Activated T-cell treated with anti-CD3 and anti-CD28 coated beads, Interleukin-2, amount 50 U/mL, for 72 hours (primary cell): ENCODE measurements at regions not wholly inside any gene's neighbourhood (a gene's known extent, or its start where the extent isn't known, plus 50 kb on each side); places are given as distances from the start of the nearest gene placed in this dataset.
"Not testable (repeated sequence)": the region's sequence is repeated elsewhere in the genome, so short reads cannot be mapped to it uniquely, and the experiment has no call there.

Source experiments
- ATAC-seq, 2 donors: fragments of 150-1000 bp; cut with Tn5 transposase; replicated peaks in 1 of 2; 2 replicates each; pipeline ENCODE4 v1.10.0; 2021; ENCODE audit warnings: moderate library complexity in 2 of 2, mild to moderate bottlenecking in 1 of 2
- DNase-seq, 2 donors: peaks; one replicate each; pipeline ENCODE4 v3.0.0; 2021 to 2022; ENCODE audit warnings: mixed read lengths in 1 of 2
- H3K27ac Mint-ChIP-seq: one replicate; pipeline ENCODE4 v1.8.0; 2022; ENCODE audit warnings: mild to moderate bottlenecking, moderate library complexity, mixed read lengths
- H3K27me3 Mint-ChIP-seq: one replicate; pipeline ENCODE4 v1.8.0; 2022; ENCODE audit warnings: low read depth, mixed read lengths
- H3K36me3 Mint-ChIP-seq, 2 donors: one replicate each; pipeline ENCODE4 v1.8.0; 2022; ENCODE audit warnings: mixed read lengths in 2 of 2, mild to moderate bottlenecking in 1 of 2; ENCODE audit not compliant: insufficient read depth in 2 of 2
- H3K4me1 Mint-ChIP-seq: one replicate; pipeline ENCODE4 v1.8.0; 2022; ENCODE audit warnings: low read depth, mixed read lengths
- H3K4me3 Mint-ChIP-seq, 2 donors: one replicate each; pipeline ENCODE4 v1.8.0; 2022; ENCODE audit warnings: mild to moderate bottlenecking in 2 of 2, mixed read lengths in 2 of 2, moderate library complexity in 2 of 2
- H3K9me3 Mint-ChIP-seq, 2 donors: one replicate each; pipeline ENCODE4 v1.8.0; 2022; ENCODE audit warnings: mixed read lengths in 2 of 2

- no peaks in the 10 kb centered on the region for H3K27me3 Mint-ChIP-seq
- peak overlapping the region; percentile 31 for H3K27ac Mint-ChIP-seq
- H3K4me3 Mint-ChIP-seq, result peak overlapping the region; percentile 91 to 94
- no peaks in the 10 kb centered on the region for H3K9me3 Mint-ChIP-seq
- no peaks in the 10 kb centered on the region for H3K36me3 Mint-ChIP-seq
- peaks cover 11% of the 10 kb centered on the region for H3K4me1 Mint-ChIP-seq
- DNase-seq, result peak; percentile 21 to 38
- ATAC-seq, result peak; percentile 53 to 55
Measured at GRCh38 chr10:46787321-46787615, 124.0 kb upstream of the PTPN20 start.

GRCh38 chr10:46792657-46793357, 118.4 kb upstream of the PTPN20 start:
- not testable (repeated sequence) for H3K4me3 Mint-ChIP-seq, DNase-seq, H3K27ac Mint-ChIP-seq, H3K36me3 Mint-ChIP-seq, H3K4me1 Mint-ChIP-seq, H3K27me3 Mint-ChIP-seq, H3K9me3 Mint-ChIP-seq, ATAC-seq

- H3K36me3 Mint-ChIP-seq, H3K27me3 Mint-ChIP-seq, DNase-seq, H3K9me3 Mint-ChIP-seq, H3K4me3 Mint-ChIP-seq, H3K4me1 Mint-ChIP-seq, ATAC-seq, H3K27ac Mint-ChIP-seq: not testable (repeated sequence)
Measured at GRCh38 chr10:46796351-46796750, 114.9 kb upstream of the PTPN20 start.

- H3K36me3 Mint-ChIP-seq, DNase-seq, H3K4me1 Mint-ChIP-seq, ATAC-seq, H3K9me3 Mint-ChIP-seq, H3K27me3 Mint-ChIP-seq, H3K27ac Mint-ChIP-seq, H3K4me3 Mint-ChIP-seq: not testable (repeated sequence)
Measured at GRCh38 chr10:46802010-46802409, 109.2 kb upstream of the PTPN20 start.

GRCh38 chr10:46803082-46803481, 108.1 kb upstream of the PTPN20 start:
- DNase-seq, H3K4me1 Mint-ChIP-seq, H3K27ac Mint-ChIP-seq, H3K4me3 Mint-ChIP-seq, H3K9me3 Mint-ChIP-seq, ATAC-seq, H3K36me3 Mint-ChIP-seq, H3K27me3 Mint-ChIP-seq: not testable (repeated sequence)

GRCh38 chr10:46810222-46810621, 101.0 kb upstream of the PTPN20 start:
- not testable (repeated sequence) for DNase-seq, H3K36me3 Mint-ChIP-seq, H3K27me3 Mint-ChIP-seq, H3K27ac Mint-ChIP-seq, H3K9me3 Mint-ChIP-seq
- peak in 1 of 2 donors; percentile 51 for ATAC-seq
- H3K4me1 Mint-ChIP-seq, result peaks cover 24% of the 10 kb centered on the region
- peak overlapping the region; percentile 29 to 43 for H3K4me3 Mint-ChIP-seq

GRCh38 chr10:46816126-46816525, 95.1 kb upstream of the PTPN20 start:
- ATAC-seq, H3K4me3 Mint-ChIP-seq, DNase-seq, H3K36me3 Mint-ChIP-seq, H3K27me3 Mint-ChIP-seq, H3K4me1 Mint-ChIP-seq, H3K27ac Mint-ChIP-seq, H3K9me3 Mint-ChIP-seq: not testable (repeated sequence)

- DNase-seq, H3K27ac Mint-ChIP-seq, ATAC-seq, H3K9me3 Mint-ChIP-seq, H3K4me1 Mint-ChIP-seq, H3K36me3 Mint-ChIP-seq, H3K4me3 Mint-ChIP-seq, H3K27me3 Mint-ChIP-seq: not testable (repeated sequence)
Measured at GRCh38 chr10:46840393-46841050, 70.7 kb upstream of the PTPN20 start.

GRCh38 chr10:46841051-46841593, 70.1 kb upstream of the PTPN20 start:
- H3K27me3 Mint-ChIP-seq, H3K4me3 Mint-ChIP-seq, H3K4me1 Mint-ChIP-seq, H3K36me3 Mint-ChIP-seq, H3K9me3 Mint-ChIP-seq, ATAC-seq, DNase-seq, H3K27ac Mint-ChIP-seq: not testable (repeated sequence)

- not testable (repeated sequence) for H3K4me3 Mint-ChIP-seq, H3K36me3 Mint-ChIP-seq, H3K27ac Mint-ChIP-seq, ATAC-seq, DNase-seq, H3K27me3 Mint-ChIP-seq, H3K9me3 Mint-ChIP-seq, H3K4me1 Mint-ChIP-seq
Measured at GRCh38 chr10:46845194-46845593, 66.0 kb upstream of the PTPN20 start.

GRCh38 chr10:46845640-46846039, 65.6 kb upstream of the PTPN20 start:
- not testable (repeated sequence) for H3K4me1 Mint-ChIP-seq, H3K4me3 Mint-ChIP-seq, H3K27ac Mint-ChIP-seq, ATAC-seq, DNase-seq, H3K9me3 Mint-ChIP-seq, H3K36me3 Mint-ChIP-seq, H3K27me3 Mint-ChIP-seq

- not testable (repeated sequence) for DNase-seq, ATAC-seq, H3K27ac Mint-ChIP-seq, H3K36me3 Mint-ChIP-seq, H3K27me3 Mint-ChIP-seq, H3K4me3 Mint-ChIP-seq, H3K9me3 Mint-ChIP-seq, H3K4me1 Mint-ChIP-seq
Measured at GRCh38 chr10:46860753-46861152, 50.5 kb upstream of the PTPN20 start.
